Testis (tissue), 2 donors: ENCODE measurements at regions not wholly inside any gene's neighbourhood (a gene's known extent, or its start where the extent isn't known, plus 50 kb on each side); places are given as distances from the start of the nearest gene placed in this dataset.
"Not testable (repeated sequence)": the region's sequence is repeated elsewhere in the genome, so short reads cannot be mapped to it uniquely, and the experiment has no call there.

ENCODE experiments used
- DNase-seq: peaks from one replicate; pipeline ENCODE4 v3.0.0-alpha.2; 2019
- H3K27ac ChIP-seq, 2 donors: fragments of 200-600 bp; sonication (generic); one replicate each; pipeline ENCODE4 v1.5.1; 2019
- H3K27me3 ChIP-seq: fragments of 200-600 bp; sonication (generic); one replicate; pipeline ENCODE4 v1.5.1; 2019
- H3K36me3 ChIP-seq: fragments of 200-600 bp; sonication (generic); one replicate; pipeline ENCODE4 v1.5.1; 2017; ENCODE audit warnings: low read depth; ENCODE audit errors: missing control alignments
- H3K4me1 ChIP-seq: fragments of 200-600 bp; sonication (generic); one replicate; pipeline ENCODE4 v1.5.1; 2019
- H3K4me3 ChIP-seq, 2 donors: fragments of 200-600 bp; sonication (generic); one replicate each; pipeline ENCODE4 v1.5.1; 2017 to 2019
- H3K9me3 ChIP-seq: fragments of 200-600 bp; sonication (generic); one replicate; pipeline ENCODE4 v1.5.1; 2017
- CTCF ChIP-seq, 3 experiments: fragments of 450-650 bp in 2 of 3; fragments of 200-600 bp in 1 of 3; sonication (generic) in 1 of 3; IDR thresholded peaks; one replicate each; pipeline ENCODE4 v1.5.1; 2016 to 2019; ENCODE audit warnings: antibody characterized with exemption in 3 of 3, mild to moderate bottlenecking in 2 of 3, moderate library complexity in 1 of 3
- POLR2A ChIP-seq: fragments of 450-650 bp; IDR thresholded peaks from one replicate; pipeline ENCODE4 v1.6.1; 2017; ENCODE audit warnings: antibody characterized with exemption, mild to moderate bottlenecking, moderate library complexity
- WGBS, 2 donors: methylation state at CpG; one replicate each; pipeline ENCODE4 v1.1.5; 2018; 5-methylcytosine and 5-hydroxymethylcytosine counted together
- intact Hi-C: fragments of 100-400 bp; cut with DNase I; formaldehyde crosslinking; loops from one replicate; pipeline ENCODE4 v1.15.1; 2023; ENCODE audit warnings: low total_unique reads

- WGBS, 2 donors = 83 to 96% methylated on average over 2 of the region's 2 CpGs
- H3K36me3 ChIP-seq = no peaks in the 10 kb centered on the region
- no peak for DNase-seq
- H3K4me1 ChIP-seq = no peaks in the 10 kb centered on the region
- no peak overlapping the region for H3K27ac ChIP-seq
- no peaks in the 10 kb centered on the region for H3K9me3 ChIP-seq
- TF ChIP-seq CTCF (IDR thresholded peaks at IDR 0.05) (no peak), POLR2A (no peak)
- H3K27me3 ChIP-seq = no peaks in the 10 kb centered on the region
- intact Hi-C loops = no loop called here
- H3K4me3 ChIP-seq = no peak overlapping the region
Measured at GRCh38 chrX:148298737-148299136, 201.7 kb upstream of the AFF2 start.

- 93% methylated on average over 6 of the region's 9 CpGs; no CpG with 5 or more reads in 1 of the 2 donors for WGBS, 2 donors
- H3K4me3 ChIP-seq, H3K4me1 ChIP-seq, DNase-seq, H3K9me3 ChIP-seq, H3K27ac ChIP-seq, H3K27me3 ChIP-seq, intact Hi-C loops, H3K36me3 ChIP-seq: not testable (repeated sequence)
Measured at GRCh38 chrX:148305214-148305613, 195.2 kb upstream of the AFF2 start.

GRCh38 chrX:148309413-148309812, 191.0 kb upstream of the AFF2 start:
- 88 to 100% methylated on average over 3 of the region's 3 CpGs for WGBS, 2 donors
- TF ChIP-seq POLR2A = no peak
- TF ChIP-seq CTCF (IDR thresholded peaks at IDR 0.05) = no peak
- no peak for DNase-seq
- Histone ChIP-seq H3K4me3 (no peak overlapping the region), H3K27me3 (no peaks in the 10 kb centered on the region), H3K27ac (no peak overlapping the region), H3K4me1 (no peaks in the 10 kb centered on the region), H3K36me3 (no peaks in the 10 kb centered on the region), H3K9me3 (no peaks in the 10 kb centered on the region)
- intact Hi-C loops = no loop called here

GRCh38 chrX:148310426-148311165, 189.8 kb upstream of the AFF2 start:
- no peak overlapping the region for H3K27ac ChIP-seq
- DNase-seq = no peak
- TF ChIP-seq CTCF (IDR thresholded peaks at IDR 0.05) (no peak), POLR2A (no peak)
- no peak overlapping the region for H3K4me3 ChIP-seq
- 60 to 73% methylated on average over 1 of the region's 1 CpG for WGBS, 2 donors
- H3K9me3 ChIP-seq = no peaks in the 10 kb centered on the region
- intact Hi-C loops = no loop called here
- no peaks in the 10 kb centered on the region for H3K27me3 ChIP-seq
- no peaks in the 10 kb centered on the region for H3K36me3 ChIP-seq
- H3K4me1 ChIP-seq = no peaks in the 10 kb centered on the region

GRCh38 chrX:148311544-148311943, 188.9 kb upstream of the AFF2 start:
- no peak for TF ChIP-seq CTCF (IDR thresholded peaks at IDR 0.05)
- Histone ChIP-seq H3K4me1 (no peaks in the 10 kb centered on the region), H3K9me3 (no peaks in the 10 kb centered on the region), H3K4me3 (no peak overlapping the region), H3K27ac (no peak overlapping the region), H3K27me3 (no peaks in the 10 kb centered on the region), H3K36me3 (no peaks in the 10 kb centered on the region)
- DNase-seq = no peak
- intact Hi-C loops = no loop called here
